Caco-2 (cell line): ENCODE measurements at regions not wholly inside any gene's neighbourhood (a gene's known extent, or its start where the extent isn't known, plus 50 kb on each side); places are given as distances from the start of the nearest gene placed in this dataset.

Source experiments
- BruUV-seq: library from RNA; stranded (reverse); fragments of 400-500 nt; replicated peaks from 2 replicates; lab custom pipeline; 2021; lab: Mats Ljungman, UMichigan
- CTCF ChIA-PET: fragments of 300-600 bp; sonication (Branson Sonifier 250); formaldehyde crosslinking; loops from one replicate; lab custom pipeline; 2022; ENCODE audit warnings: antibody characterized with exemption; lab: Charles Lee
- POLR2A ChIA-PET: fragments of 300-600 bp; sonication (Branson Sonifier 250); formaldehyde crosslinking; loops from one replicate; lab custom pipeline; 2022; ENCODE audit warnings: antibody characterized with exemption; lab: Charles Lee
- DNase-seq, 2 experiments: peaks; one replicate each; pipeline versions ENCODE4 v3.0.0 to v3.0.0-alpha.2; 2020 to 2022
- H3K27me3 ChIP-seq: replicated peaks from 2 replicates; pipeline ENCODE4 v1.6.0; 2011; ENCODE audit warnings: low read length; ENCODE audit not compliant: control insufficient read depth, insufficient read depth
- H3K36me3 ChIP-seq: 2 replicates; pipeline ENCODE4 v1.5.1; 2011; ENCODE audit warnings: low read length; ENCODE audit not compliant: control insufficient read depth, insufficient read depth
- H3K4me1 ChIP-seq: fragments of 250-450 bp; sonication (Bioruptor Pico); 2 replicates; pipeline ENCODE4 v1.5.1; 2020; ENCODE audit warnings: mild to moderate bottlenecking
- H3K4me3 ChIP-seq: 2 replicates; pipeline ENCODE4 v1.5.1; 2011; ENCODE audit warnings: low read depth, mild to moderate bottlenecking, control low read depth, low read length
- H3K9me3 ChIP-seq: fragments of 250-450 bp; sonication (Bioruptor Pico); 2 replicates; pipeline ENCODE4 v1.5.1; 2020; ENCODE audit warnings: mild to moderate bottlenecking, moderate library complexity
- H3K27ac Mint-ChIP-seq: one replicate; pipeline ENCODE4 v1.8.0; 2022; ENCODE audit warnings: mixed read lengths; ENCODE audit not compliant: unreplicated experiment
- H3K27me3 Mint-ChIP-seq: one replicate; pipeline ENCODE4 v1.8.0; 2022; ENCODE audit warnings: mixed read lengths; ENCODE audit not compliant: insufficient read depth, unreplicated experiment
- H3K36me3 Mint-ChIP-seq: one replicate; pipeline ENCODE4 v1.8.0; 2022; ENCODE audit warnings: mild to moderate bottlenecking, mixed read lengths; ENCODE audit not compliant: insufficient read depth, unreplicated experiment
- H3K4me1 Mint-ChIP-seq: one replicate; pipeline ENCODE4 v1.8.0; 2022; ENCODE audit warnings: low read depth, mixed read lengths; ENCODE audit not compliant: unreplicated experiment
- H3K4me3 Mint-ChIP-seq: one replicate; pipeline ENCODE4 v1.8.0; 2022; ENCODE audit warnings: mild to moderate bottlenecking, moderate library complexity, mixed read lengths; ENCODE audit not compliant: unreplicated experiment
- H3K9me3 Mint-ChIP-seq: one replicate; pipeline ENCODE4 v1.8.0; 2022; ENCODE audit warnings: mixed read lengths; ENCODE audit not compliant: unreplicated experiment
- intact Hi-C: fragments of 100-400 bp; cut with micrococcal nuclease; formaldehyde crosslinking; loops from one replicate; pipeline ENCODE4 v1.10.0; 2022; ENCODE audit not compliant: unreplicated experiment
- TF ChIP-seq, protein P1 (sequence below), 2 experiments: fragments of 200-600 bp in 1 of 2; IDR thresholded peaks; 1 replicate in 1 of 2; 2 replicates in 1 of 2; pipeline versions ENCODE4 v1.5.1 to v1.8.0; 2011 to 2022; ENCODE audit warnings: antibody characterized with exemption in 1 of 2, control low read depth in 1 of 2, inconsistent platforms in 1 of 2, low read depth in 1 of 2, low read length in 1 of 2, mild to moderate bottlenecking in 1 of 2, moderate library complexity in 1 of 2; ENCODE audit not compliant: insufficient read depth in 1 of 2, severe bottlenecking in 1 of 2, unreplicated experiment in 1 of 2

DNA sequence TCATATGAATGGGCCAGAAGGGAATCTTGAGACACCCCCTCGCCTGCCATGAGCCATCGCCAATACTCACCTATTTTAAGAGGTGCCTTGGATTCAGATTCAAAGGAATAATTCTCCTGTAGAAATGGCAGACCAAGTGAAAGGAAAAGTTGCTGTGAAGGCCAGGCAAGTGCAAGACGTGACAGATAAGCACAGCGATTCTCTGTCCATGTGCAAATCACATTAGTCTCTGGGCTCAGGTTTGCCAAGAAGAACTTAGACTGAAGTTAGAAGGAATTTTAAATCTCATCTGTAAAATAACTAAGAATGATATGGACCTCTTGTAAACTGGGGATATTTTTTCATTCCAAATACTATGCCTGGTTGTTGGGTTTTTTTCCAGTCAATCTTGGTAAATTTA lies 173.6 kb downstream of the UACA start:
- Mint-ChIP-seq H3K9me3 (peaks cover 21% of the 10 kb centered on the region), H3K4me1 (peaks cover 2% of the 10 kb centered on the region), H3K27ac (no peak overlapping the region), H3K4me3 (no peak overlapping the region), H3K27me3 (no peaks in the 10 kb centered on the region), H3K36me3 (peaks cover 8% of the 10 kb centered on the region)
- TF ChIP-seq, protein P1, sequence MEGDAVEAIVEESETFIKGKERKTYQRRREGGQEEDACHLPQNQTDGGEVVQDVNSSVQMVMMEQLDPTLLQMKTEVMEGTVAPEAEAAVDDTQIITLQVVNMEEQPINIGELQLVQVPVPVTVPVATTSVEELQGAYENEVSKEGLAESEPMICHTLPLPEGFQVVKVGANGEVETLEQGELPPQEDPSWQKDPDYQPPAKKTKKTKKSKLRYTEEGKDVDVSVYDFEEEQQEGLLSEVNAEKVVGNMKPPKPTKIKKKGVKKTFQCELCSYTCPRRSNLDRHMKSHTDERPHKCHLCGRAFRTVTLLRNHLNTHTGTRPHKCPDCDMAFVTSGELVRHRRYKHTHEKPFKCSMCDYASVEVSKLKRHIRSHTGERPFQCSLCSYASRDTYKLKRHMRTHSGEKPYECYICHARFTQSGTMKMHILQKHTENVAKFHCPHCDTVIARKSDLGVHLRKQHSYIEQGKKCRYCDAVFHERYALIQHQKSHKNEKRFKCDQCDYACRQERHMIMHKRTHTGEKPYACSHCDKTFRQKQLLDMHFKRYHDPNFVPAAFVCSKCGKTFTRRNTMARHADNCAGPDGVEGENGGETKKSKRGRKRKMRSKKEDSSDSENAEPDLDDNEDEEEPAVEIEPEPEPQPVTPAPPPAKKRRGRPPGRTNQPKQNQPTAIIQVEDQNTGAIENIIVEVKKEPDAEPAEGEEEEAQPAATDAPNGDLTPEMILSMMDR (IDR thresholded peaks at IDR 0.05; ENCODE audit: insufficient read depth in 1 of 2, low read depth in 1 of 2, low read length in 1 of 2, severe bottlenecking in 1 of 2, unreplicated experiment in 1 of 2): no peak
- H3K4me1 ChIP-seq: peaks cover 9% of the 10 kb centered on the region
- CTCF ChIA-PET: no interaction called here
- DNase-seq: no peak
- no TSS peak for BruUV-seq
- H3K4me3 ChIP-seq: no peak overlapping the region
- H3K27me3 ChIP-seq: no peaks in the 10 kb centered on the region
- no peaks in the 10 kb centered on the region for H3K9me3 ChIP-seq
- POLR2A ChIA-PET: no interaction called here
- intact Hi-C loops: no loop called here
- H3K36me3 ChIP-seq: no peaks in the 10 kb centered on the region

DNA sequence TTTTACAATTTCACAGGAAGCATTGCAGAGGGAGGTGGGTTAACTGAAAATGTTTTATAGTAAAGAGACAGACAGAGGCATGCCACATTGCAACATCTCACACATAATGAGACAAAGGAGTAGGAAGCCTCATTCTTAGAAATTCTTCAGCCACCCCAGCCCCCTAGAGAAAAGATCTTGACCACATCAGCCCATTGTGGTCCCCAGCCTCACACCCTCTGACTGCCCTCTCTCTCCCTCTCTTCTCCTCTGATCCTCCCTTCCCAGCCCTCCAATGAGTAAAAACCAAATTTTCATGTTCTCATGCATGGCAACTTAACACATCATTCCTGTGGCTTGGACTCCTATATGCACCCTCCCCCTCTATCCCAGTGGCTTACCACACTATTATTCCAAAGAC lies 174.1 kb downstream of the UACA start:
- H3K9me3 Mint-ChIP-seq: peaks cover 16% of the 10 kb centered on the region
- POLR2A ChIA-PET: no interaction called here
- no peak overlapping the region for H3K4me3 Mint-ChIP-seq
- peaks cover 7% of the 10 kb centered on the region for H3K4me1 Mint-ChIP-seq
- CTCF ChIA-PET: no interaction called here
- TF ChIP-seq, protein P1 (IDR thresholded peaks at IDR 0.05; ENCODE audit: insufficient read depth in 1 of 2, low read depth in 1 of 2, low read length in 1 of 2, severe bottlenecking in 1 of 2, unreplicated experiment in 1 of 2): no peak
- peaks cover 13% of the 10 kb centered on the region for H3K36me3 Mint-ChIP-seq
- Histone ChIP-seq H3K9me3 (no peaks in the 10 kb centered on the region), H3K4me3 (no peak overlapping the region), H3K36me3 (no peaks in the 10 kb centered on the region), H3K27me3 (no peaks in the 10 kb centered on the region), H3K4me1 (peaks cover 14% of the 10 kb centered on the region)
- no peak for DNase-seq
- intact Hi-C loops: no loop called here
- H3K27me3 Mint-ChIP-seq: no peaks in the 10 kb centered on the region
- no TSS peak for BruUV-seq
- H3K27ac Mint-ChIP-seq: no peak overlapping the region

DNA sequence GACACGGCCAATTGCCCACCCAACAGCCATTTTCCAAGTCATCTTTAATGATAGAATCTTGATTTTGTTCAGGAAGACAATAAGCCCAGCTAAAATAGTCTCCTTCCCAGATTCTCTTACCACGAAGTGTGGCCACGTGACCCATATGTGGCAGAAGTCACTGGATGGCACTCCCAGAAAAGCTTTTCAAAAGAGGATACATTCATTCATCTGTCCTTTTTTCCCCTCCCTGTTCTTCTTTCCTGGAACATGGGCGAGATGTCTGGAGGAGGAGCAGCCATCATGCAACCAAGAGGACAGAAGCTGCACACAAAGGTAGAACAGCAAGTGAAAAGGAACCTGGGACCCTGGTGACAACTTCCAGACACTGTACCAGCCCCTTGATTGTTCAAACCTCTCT lies 174.7 kb downstream of the UACA start:
- no peak for DNase-seq
- Mint-ChIP-seq H3K27me3 (no peaks in the 10 kb centered on the region), H3K36me3 (peaks cover 7% of the 10 kb centered on the region), H3K4me3 (no peak overlapping the region), H3K27ac (no peak overlapping the region), H3K4me1 (peaks cover 12% of the 10 kb centered on the region), H3K9me3 (peaks cover 10% of the 10 kb centered on the region)
- no TSS peak for BruUV-seq
- H3K4me1 ChIP-seq: peaks cover 17% of the 10 kb centered on the region
- no peaks in the 10 kb centered on the region for H3K36me3 ChIP-seq
- TF ChIP-seq, protein P1 (IDR thresholded peaks at IDR 0.05; ENCODE audit: insufficient read depth in 1 of 2, low read depth in 1 of 2, low read length in 1 of 2, severe bottlenecking in 1 of 2, unreplicated experiment in 1 of 2): no peak
- H3K27me3 ChIP-seq: no peaks in the 10 kb centered on the region
- CTCF ChIA-PET: no interaction called here
- POLR2A ChIA-PET: no interaction called here
- H3K9me3 ChIP-seq: no peaks in the 10 kb centered on the region
- intact Hi-C loops: no loop called here
- H3K4me3 ChIP-seq: no peak overlapping the region
